Rectal smooth muscle tissue (tissue), 1 donor: ENCODE measurements at regions not wholly inside any gene's neighbourhood (a gene's known extent, or its start where the extent isn't known, plus 50 kb on each side); places are given as distances from the start of the nearest gene placed in this dataset.
"Not testable (repeated sequence)": the region's sequence is repeated elsewhere in the genome, so short reads cannot be mapped to it uniquely, and the experiment has no call there.

Experiments
- H3K27ac ChIP-seq: one replicate; pipeline ENCODE4 v1.7.0; 2013; ENCODE audit warnings: low read depth, low read length, inconsistent platforms
- H3K27me3 ChIP-seq: one replicate; pipeline ENCODE4 v1.7.0; 2013; ENCODE audit warnings: low read length; ENCODE audit not compliant: control insufficient read depth, insufficient read depth
- H3K36me3 ChIP-seq: one replicate; pipeline ENCODE4 v1.7.0; 2013; ENCODE audit warnings: low read length; ENCODE audit not compliant: control insufficient read depth, insufficient read depth
- H3K4me1 ChIP-seq: one replicate; pipeline ENCODE4 v1.7.0; 2013; ENCODE audit warnings: low read length; ENCODE audit not compliant: control insufficient read depth, insufficient read depth
- H3K4me3 ChIP-seq: one replicate; pipeline ENCODE4 v1.7.0; 2013; ENCODE audit warnings: low read length
- H3K9ac ChIP-seq: one replicate; pipeline ENCODE4 v1.7.0; 2013; ENCODE audit warnings: low read length

- H3K9ac ChIP-seq, result no peak overlapping the region
- peaks cover 4% of the 10 kb centered on the region for H3K27me3 ChIP-seq
- no peak overlapping the region for H3K4me3 ChIP-seq
- no peaks in the 10 kb centered on the region for H3K4me1 ChIP-seq
- no peak overlapping the region for H3K27ac ChIP-seq
- no peaks in the 10 kb centered on the region for H3K36me3 ChIP-seq
Measured at GRCh38 chr7:67371429-67372305, 375.0 kb downstream of the TYW1 start.

- H3K27me3 ChIP-seq, H3K9ac ChIP-seq, H3K36me3 ChIP-seq, H3K4me3 ChIP-seq, H3K4me1 ChIP-seq, H3K27ac ChIP-seq: not testable (repeated sequence)
Measured at GRCh38 chr7:67373389-67373788, 376.8 kb downstream of the TYW1 start.

GRCh38 chr7:67375427-67375826, 378.8 kb downstream of the TYW1 start:
- Histone ChIP-seq H3K4me1 (no peaks in the 10 kb centered on the region), H3K9ac (no peak overlapping the region), H3K36me3 (no peaks in the 10 kb centered on the region), H3K27me3 (peaks cover 4% of the 10 kb centered on the region), H3K4me3 (no peak overlapping the region), H3K27ac (no peak overlapping the region)

- Histone ChIP-seq H3K27me3 (no peaks in the 10 kb centered on the region), H3K27ac (no peak overlapping the region), H3K4me1 (no peaks in the 10 kb centered on the region), H3K4me3 (no peak overlapping the region), H3K36me3 (no peaks in the 10 kb centered on the region), H3K9ac (no peak overlapping the region)
Measured at GRCh38 chr7:67377939-67378862, 381.6 kb downstream of the TYW1 start.

- H3K4me1 ChIP-seq, result no peaks in the 10 kb centered on the region
- no peak overlapping the region for H3K27ac ChIP-seq
- no peaks in the 10 kb centered on the region for H3K36me3 ChIP-seq
- H3K27me3 ChIP-seq, result no peaks in the 10 kb centered on the region
- no peak overlapping the region for H3K4me3 ChIP-seq
- H3K9ac ChIP-seq, result no peak overlapping the region
Measured at GRCh38 chr7:67380326-67380725, 383.7 kb downstream of the TYW1 start.

- Histone ChIP-seq H3K36me3 (no peaks in the 10 kb centered on the region), H3K9ac (no peak overlapping the region), H3K27ac (no peak overlapping the region), H3K4me3 (no peak overlapping the region), H3K27me3 (no peaks in the 10 kb centered on the region), H3K4me1 (no peaks in the 10 kb centered on the region)
Measured at GRCh38 chr7:67380858-67381257, 384.2 kb downstream of the TYW1 start.

GRCh38 chr7:67387851-67388250, 391.2 kb downstream of the TYW1 start:
- H3K36me3 ChIP-seq, result no peaks in the 10 kb centered on the region
- no peak overlapping the region for H3K27ac ChIP-seq
- H3K27me3 ChIP-seq, result no peaks in the 10 kb centered on the region
- H3K4me3 ChIP-seq, result no peak overlapping the region
- H3K4me1 ChIP-seq, result no peaks in the 10 kb centered on the region
- no peak overlapping the region for H3K9ac ChIP-seq

GRCh38 chr7:67391168-67391567, 394.5 kb downstream of the TYW1 start:
- no peaks in the 10 kb centered on the region for H3K27me3 ChIP-seq
- no peak overlapping the region for H3K27ac ChIP-seq
- H3K4me1 ChIP-seq, result no peaks in the 10 kb centered on the region

GRCh38 chr7:67392596-67393438, 396.2 kb downstream of the TYW1 start:
- H3K36me3 ChIP-seq, result no peaks in the 10 kb centered on the region
- no peaks in the 10 kb centered on the region for H3K4me1 ChIP-seq
- H3K9ac ChIP-seq, result no peak overlapping the region
- no peak overlapping the region for H3K4me3 ChIP-seq
- no peak overlapping the region for H3K27ac ChIP-seq
- H3K27me3 ChIP-seq, result no peaks in the 10 kb centered on the region

More at GRCh38 chr7:67391168-67391567, 394.5 kb downstream of the TYW1 start:
- Histone ChIP-seq H3K9ac (no peak overlapping the region), H3K4me3 (no peak overlapping the region), H3K36me3 (no peaks in the 10 kb centered on the region)

GRCh38 chr7:67393903-67394302, 397.3 kb downstream of the TYW1 start:
- Histone ChIP-seq H3K27me3 (no peaks in the 10 kb centered on the region), H3K4me1 (no peaks in the 10 kb centered on the region), H3K4me3 (no peak overlapping the region), H3K9ac (no peak overlapping the region), H3K27ac (no peak overlapping the region), H3K36me3 (no peaks in the 10 kb centered on the region)

GRCh38 chr7:67398916-67399315, 402.3 kb downstream of the TYW1 start:
- Histone ChIP-seq H3K4me1 (no peaks in the 10 kb centered on the region), H3K9ac (no peak overlapping the region), H3K27me3 (no peaks in the 10 kb centered on the region), H3K27ac (no peak overlapping the region), H3K4me3 (no peak overlapping the region), H3K36me3 (no peaks in the 10 kb centered on the region)

GRCh38 chr7:67401492-67401891, 404.9 kb downstream of the TYW1 start:
- no peaks in the 10 kb centered on the region for H3K36me3 ChIP-seq
- H3K4me3 ChIP-seq, result no peak overlapping the region
- H3K27me3 ChIP-seq, result no peaks in the 10 kb centered on the region
- H3K9ac ChIP-seq, result no peak overlapping the region
- no peaks in the 10 kb centered on the region for H3K4me1 ChIP-seq
- no peak overlapping the region for H3K27ac ChIP-seq
